SK-N-DZ (cell line): ENCODE measurements at regions not wholly inside any gene's neighbourhood (a gene's known extent, or its start where the extent isn't known, plus 50 kb on each side); places are given as distances from the start of the nearest gene placed in this dataset.

Experiments used
- DNase-seq: peaks from one replicate; pipeline ENCODE4 v3.0.0-alpha.2; 2015; ENCODE audit warnings: low spot score

GRCh38 chr13:56888455-56888854 is 252.3 kb upstream of the PRR20A start:
- DNase-seq: no peak

GRCh38 chr13:56893843-56894242 is 246.9 kb upstream of the PRR20A start:
- no peak for DNase-seq

DNA sequence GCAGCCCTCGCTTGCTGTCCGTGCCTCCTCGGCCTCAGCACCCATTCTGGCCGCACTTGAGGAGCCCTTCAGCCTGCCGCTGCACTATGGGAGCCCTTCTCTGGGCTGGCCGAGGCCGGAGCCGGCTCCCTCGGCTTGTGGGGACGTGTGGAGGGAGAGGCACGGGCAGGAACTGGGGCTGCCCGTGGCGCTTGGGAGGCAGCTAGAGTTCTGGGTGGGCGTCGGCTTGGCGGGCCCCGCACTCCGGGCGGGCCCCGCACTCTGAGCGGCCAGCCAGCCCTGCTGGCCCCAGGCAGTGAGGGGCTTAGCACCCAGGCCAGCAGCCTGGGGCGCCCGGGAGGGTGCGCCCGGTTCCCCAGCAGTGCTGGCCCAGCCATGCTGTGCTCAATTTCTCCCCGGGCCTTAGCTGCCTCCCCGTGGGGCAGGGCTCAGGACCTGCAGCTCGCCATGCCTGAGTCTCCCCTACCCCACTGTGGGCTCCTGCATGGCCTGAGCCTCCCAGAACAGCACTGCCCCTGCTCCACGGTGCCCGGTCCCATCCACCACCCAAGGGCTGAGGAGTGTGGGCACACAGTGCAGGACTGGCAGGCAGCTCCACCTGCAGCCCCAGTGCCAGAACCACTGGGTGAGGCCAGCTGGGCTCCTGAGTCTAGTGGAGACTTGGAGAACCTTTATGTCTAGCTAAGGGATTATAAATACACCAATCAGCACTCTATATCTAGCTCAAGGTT is 240.0 kb upstream of the PRR20A start:
- DNase-seq: no peak

- no peak for DNase-seq
These were observed 238.4 kb upstream of the PRR20A start for GRCh38 chr13:56902276-56902675.

- DNase-seq: no peak
These were observed 236.9 kb upstream of the PRR20A start for GRCh38 chr13:56903710-56904282.

DNA sequence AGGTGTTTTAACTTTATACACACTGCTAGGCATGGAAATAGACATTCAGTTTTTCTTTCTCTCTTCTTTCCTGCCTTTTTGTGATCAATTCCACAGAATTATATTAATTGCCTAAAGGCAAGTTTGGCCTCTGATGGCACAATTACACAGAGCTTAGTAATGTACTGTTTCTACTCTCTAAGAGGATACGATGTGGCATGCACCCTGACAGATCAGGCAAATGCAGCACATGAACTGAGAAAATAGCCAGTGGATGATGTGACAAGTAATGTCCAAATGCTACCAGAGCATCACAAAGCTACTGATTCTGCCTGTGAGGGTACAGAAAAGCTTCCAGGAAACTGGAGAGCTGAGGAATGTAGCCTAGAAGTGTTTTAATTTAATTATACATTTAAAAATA is 233.8 kb upstream of the PRR20A start:
- DNase-seq: no peak

- DNase-seq: no peak
These were observed 233.0 kb upstream of the PRR20A start for GRCh38 chr13:56907766-56908165.

GRCh38 chr13:56909896-56910600 is 230.7 kb upstream of the PRR20A start:
- DNase-seq: no peak

- no peak for DNase-seq
These were observed 222.8 kb upstream of the PRR20A start for GRCh38 chr13:56917966-56918365.

GRCh38 chr13:56923626-56924140 is 217.0 kb upstream of the PRR20A start:
- DNase-seq: no peak

GRCh38 chr13:56924401-56924800 is 216.3 kb upstream of the PRR20A start:
- DNase-seq: no peak

DNA sequence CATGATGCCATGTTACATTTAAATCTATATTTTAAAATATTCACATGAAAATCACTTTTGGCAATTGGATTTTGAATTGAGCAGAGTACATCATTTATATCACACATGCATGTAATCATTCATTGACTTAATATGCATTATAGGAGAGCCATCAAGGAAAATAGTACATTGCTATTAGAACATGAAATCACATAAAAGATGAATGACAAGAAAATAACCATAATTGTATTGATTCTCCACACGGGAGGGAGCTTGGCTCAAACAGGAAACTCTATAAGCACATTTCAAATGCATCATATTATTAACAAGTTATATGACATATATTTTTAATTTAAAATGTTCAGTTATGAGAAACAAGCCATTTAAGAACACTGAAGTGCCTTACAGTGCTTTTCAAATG is 208.6 kb upstream of the PRR20A start:
- no peak for DNase-seq

DNA sequence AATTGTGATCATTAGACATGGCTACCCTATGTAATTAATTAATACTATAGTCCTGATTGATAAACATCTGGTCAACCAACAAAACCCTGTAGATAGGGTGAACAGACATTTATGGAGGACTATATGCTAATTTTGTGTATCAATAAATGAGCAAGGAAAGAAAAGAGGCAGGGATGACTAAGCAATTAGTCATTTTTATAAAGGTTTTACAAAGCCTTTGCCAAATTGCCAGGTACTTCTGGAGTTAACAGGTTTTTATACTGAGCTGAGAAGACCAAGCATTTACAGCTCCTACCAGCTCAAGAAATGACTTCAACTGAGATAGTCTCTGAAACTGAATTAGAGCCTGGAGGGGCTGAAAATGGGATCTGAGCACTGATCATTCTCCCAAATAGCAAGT is 186.8 kb upstream of the PRR20A start:
- no peak for DNase-seq

- DNase-seq: no peak
These were observed 165.1 kb upstream of the PRR20A start for GRCh38 chr13:56975647-56976046.

- DNase-seq: no peak
These were observed 159.9 kb upstream of the PRR20A start for GRCh38 chr13:56980856-56981255.

DNA sequence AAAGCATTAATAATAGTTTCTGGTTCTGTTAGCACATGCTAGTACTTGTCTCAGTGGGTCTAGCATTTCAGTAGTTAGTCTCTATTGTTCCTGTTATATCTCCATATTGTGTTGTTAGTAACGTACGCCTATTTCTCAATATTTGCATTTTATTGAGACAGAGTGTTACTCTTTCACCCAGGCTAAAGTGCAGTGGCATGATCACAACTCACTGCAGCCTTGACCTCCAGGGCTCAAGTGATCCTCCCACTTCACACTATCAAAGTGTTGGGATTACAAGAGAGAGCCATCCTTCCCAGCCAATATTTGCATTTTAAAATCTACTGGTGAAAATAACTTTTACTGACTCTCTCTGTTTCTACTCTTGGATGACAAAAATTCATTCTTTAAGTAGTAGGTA is 154.6 kb upstream of the PRR20A start:
- no peak for DNase-seq

DNA sequence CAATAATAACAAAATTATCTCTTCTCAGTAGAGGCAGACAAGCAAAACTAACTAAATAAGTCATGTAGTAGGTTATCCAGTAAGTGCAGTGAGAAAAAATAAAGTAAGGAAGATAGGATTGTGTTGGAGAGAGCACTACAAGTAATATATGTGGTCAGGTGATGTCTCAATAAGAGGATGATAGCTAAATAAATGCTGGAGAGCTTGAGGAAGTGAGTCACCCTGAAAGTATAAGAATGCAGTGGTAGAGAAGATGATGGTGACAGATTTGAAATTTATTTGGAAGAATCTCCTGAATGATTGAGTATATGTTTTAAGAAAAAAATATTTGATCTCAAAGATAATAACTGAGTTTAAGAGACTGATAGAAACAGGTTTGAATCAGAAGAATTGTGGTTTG is 152.2 kb upstream of the PRR20A start:
- no peak for DNase-seq

DNA sequence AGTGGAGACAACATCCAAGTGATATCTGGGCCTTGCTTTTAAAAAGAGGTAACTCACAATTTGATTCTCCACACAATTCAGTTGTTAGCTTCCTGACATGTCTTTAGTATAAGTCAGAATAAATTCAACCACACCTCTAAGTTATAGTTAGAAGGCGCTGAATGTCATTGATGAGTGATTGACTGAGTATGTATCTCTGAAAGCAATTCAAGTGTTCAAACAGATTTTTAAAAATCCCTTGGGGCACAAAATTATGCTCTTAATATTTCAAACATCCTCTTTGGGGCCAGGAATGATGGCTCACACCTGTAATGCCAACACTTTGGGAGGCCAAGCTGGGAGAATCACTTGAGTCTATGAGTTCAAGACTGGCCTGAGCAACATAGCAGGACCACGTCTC is 137.0 kb upstream of the PRR20A start:
- DNase-seq: no peak

DNA sequence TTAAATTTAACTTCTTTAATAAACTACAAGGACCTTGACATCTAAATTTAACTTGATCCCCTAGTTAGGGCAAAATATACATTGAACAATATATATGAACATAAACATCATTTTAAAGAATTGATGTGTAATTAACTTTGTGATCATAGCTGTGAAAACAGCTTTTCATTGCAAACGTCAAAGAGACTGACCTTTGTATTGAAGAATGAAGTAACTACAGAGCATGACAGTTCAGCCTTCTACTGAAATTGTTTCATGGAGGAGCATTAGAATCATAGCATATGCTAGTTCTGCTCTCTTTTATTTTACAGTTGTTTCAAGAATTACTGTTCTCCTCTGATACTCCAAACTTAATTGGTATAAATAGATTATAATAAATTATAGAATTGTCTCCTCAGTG is 123.4 kb upstream of the PRR20A start:
- DNase-seq: no peak

GRCh38 chr13:57018915-57019314 is 121.8 kb upstream of the PRR20A start:
- DNase-seq: no peak

GRCh38 chr13:57030671-57031070 is 110.0 kb upstream of the PRR20A start:
- DNase-seq: no peak

DNA sequence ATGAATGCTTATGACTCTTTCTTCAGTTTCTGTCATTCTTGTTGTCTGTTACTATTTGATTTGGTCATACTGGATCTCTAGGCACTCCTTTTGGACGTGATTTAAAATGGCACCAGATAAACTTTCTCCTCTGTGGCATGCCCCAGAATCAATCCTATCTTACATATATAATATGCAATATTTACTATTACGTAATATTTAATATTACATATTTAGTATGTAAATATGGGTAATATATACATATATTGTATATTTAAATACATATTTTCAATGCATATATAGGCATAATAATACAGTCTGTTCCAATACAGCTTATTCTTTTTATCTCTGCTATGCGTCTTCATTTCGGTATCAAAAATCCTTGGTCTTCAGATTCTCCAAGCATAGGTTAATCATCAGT is 104.4 kb upstream of the PRR20A start:
- DNase-seq: no peak

DNA sequence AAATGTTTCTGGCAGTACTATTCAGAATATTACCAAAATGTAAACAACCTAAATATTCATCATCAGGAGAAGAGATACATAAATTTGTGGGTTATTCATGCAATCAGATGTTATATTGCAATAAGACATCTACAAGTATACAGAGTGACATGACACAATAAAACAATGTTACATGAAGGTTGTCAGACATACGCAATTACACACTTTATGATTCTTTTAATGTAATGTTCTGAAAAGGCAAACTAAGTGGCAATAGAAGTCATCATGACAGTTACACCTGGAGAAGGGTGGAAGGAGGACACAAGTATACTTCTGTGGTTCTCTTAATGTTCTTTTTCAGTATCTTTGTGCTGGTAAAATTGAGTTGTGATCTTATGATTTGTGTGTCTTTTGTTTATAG is 95.8 kb upstream of the PRR20A start:
- no peak for DNase-seq
